IMR-90 (cell line): ENCODE measurements at regions not wholly inside any gene's neighbourhood (a gene's known extent, or its start where the extent isn't known, plus 50 kb on each side); places are given as distances from the start of the nearest gene placed in this dataset.

Experiments used
- ATAC-seq: fragments of 200-7000 bp; cut with Tn5 transposase; 2 replicates; pipeline ENCODE4 v1.9.1; 2020; ENCODE audit warnings: low read depth, mild to moderate bottlenecking, moderate library complexity
- BruUV-seq: library from RNA; stranded (reverse); fragments of 400-500 nt; replicated peaks from 2 replicates; lab custom pipeline; 2021; lab: Mats Ljungman, UMichigan
- CTCF ChIA-PET: fragments of 300-600 bp; formaldehyde crosslinking; extraction: SDS; loops from one replicate; lab custom pipeline; 2021; ENCODE audit warnings: antibody characterized with exemption; lab: Yijun Ruan, JAX
- POLR2A ChIA-PET: fragments of 300-600 bp; sonication (Branson Sonifier 250); formaldehyde crosslinking; loops from one replicate; lab custom pipeline; 2022; ENCODE audit warnings: antibody characterized with exemption; ENCODE audit not compliant: unreplicated experiment; lab: Charles Lee
- DNase-seq: peaks from one replicate; pipeline ENCODE4 v3.0.0; 2013
- H2AFZ ChIP-seq: replicated peaks from 2 replicates; pipeline ENCODE3; 2013; ENCODE audit warnings: low read length, mild to moderate bottlenecking; ENCODE audit not compliant: poor library complexity
- H2AK5ac ChIP-seq: 2 replicates; pipeline ENCODE4 v1.6.1; 2013; ENCODE audit warnings: low read depth, low read length, inconsistent platforms
- H2AK9ac ChIP-seq: replicated peaks from 2 replicates; pipeline ENCODE3; 2013; ENCODE audit warnings: mild to moderate bottlenecking, low read depth, low read length, moderate library complexity; ENCODE audit not compliant: poor library complexity
- H2BK120ac ChIP-seq: 2 replicates; pipeline ENCODE4 v1.6.1; 2013; ENCODE audit warnings: low read depth, low read length, inconsistent platforms
- H2BK15ac ChIP-seq: 3 replicates; pipeline ENCODE4 v1.6.1; 2013; ENCODE audit warnings: low read depth, low read length, inconsistent platforms
- H2BK20ac ChIP-seq: 2 replicates; pipeline ENCODE4 v1.6.1; 2013; ENCODE audit warnings: low read depth, mild to moderate bottlenecking, inconsistent platforms, low read length, moderate library complexity
- H2BK5ac ChIP-seq: 2 replicates; pipeline ENCODE4 v1.6.1; 2013; ENCODE audit warnings: mild to moderate bottlenecking, low read depth, low read length, inconsistent platforms; ENCODE audit not compliant: poor library complexity, severe bottlenecking
- H3K14ac ChIP-seq: replicated peaks from 2 replicates; pipeline ENCODE4 v1.6.1; 2013; ENCODE audit warnings: low read depth, low read length, inconsistent platforms
- H3K18ac ChIP-seq: 2 replicates; pipeline ENCODE4 v1.6.1; 2013; ENCODE audit warnings: low read depth, low read length, control low read depth
- H3K23ac ChIP-seq: 2 replicates; pipeline ENCODE4 v1.6.1; 2013; ENCODE audit warnings: low read depth, low read length, inconsistent platforms
- H3K27ac ChIP-seq: 2 replicates; pipeline ENCODE4 v1.5.1; 2013; ENCODE audit warnings: mild to moderate bottlenecking, control low read depth, low read length; ENCODE audit not compliant: insufficient read depth
- H3K27me3 ChIP-seq: 2 replicates; pipeline ENCODE4 v1.6.1; 2013; ENCODE audit warnings: low read length; ENCODE audit not compliant: control insufficient read depth, insufficient read depth
- H3K36me3 ChIP-seq: 2 replicates; pipeline ENCODE4 v1.6.1; 2013; ENCODE audit warnings: low read length, mixed read lengths; ENCODE audit not compliant: control insufficient read depth, insufficient read depth
- H3K4ac ChIP-seq: 2 replicates; pipeline ENCODE4 v1.6.1; 2013; ENCODE audit warnings: low read depth, low read length, inconsistent platforms
- H3K4me1 ChIP-seq: 2 replicates; pipeline ENCODE4 v1.6.1; 2013; ENCODE audit warnings: low read length, mixed read lengths; ENCODE audit not compliant: control insufficient read depth, insufficient read depth
- H3K4me2 ChIP-seq: 2 replicates; pipeline ENCODE4 v1.6.1; 2013; ENCODE audit warnings: low read depth, mild to moderate bottlenecking, control low read depth, low read length, moderate library complexity
- H3K4me3 ChIP-seq: 2 replicates; pipeline ENCODE4 v1.5.1; 2013; ENCODE audit warnings: low read depth, mild to moderate bottlenecking, control low read depth, low read length, moderate library complexity; ENCODE audit not compliant: insufficient read depth
- H3K56ac ChIP-seq: 2 replicates; pipeline ENCODE4 v1.6.1; 2013; ENCODE audit warnings: low read length, inconsistent platforms; ENCODE audit not compliant: insufficient read depth; ENCODE audit errors: extremely low read depth
- H3K79me1 ChIP-seq, 2 experiments: 2 replicates each; pipeline ENCODE4 v1.6.1; 2013; ENCODE audit warnings: low read length in 2 of 2, inconsistent platforms in 1 of 2, low read depth in 1 of 2
- H3K9ac ChIP-seq: 2 replicates; pipeline ENCODE4 v1.6.1; 2013; ENCODE audit warnings: low read depth, low read length, control low read depth
- H3K9me1 ChIP-seq: 2 replicates; pipeline ENCODE4 v1.6.1; 2013; ENCODE audit warnings: low read length, inconsistent platforms; ENCODE audit not compliant: insufficient read depth
- H3K9me3 ChIP-seq: 2 replicates; pipeline ENCODE4 v1.6.1; 2013; ENCODE audit warnings: low read length; ENCODE audit not compliant: control insufficient read depth, insufficient read depth
- H4K20me1 ChIP-seq: 2 replicates; pipeline ENCODE4 v1.6.1; 2013; ENCODE audit warnings: low read length, inconsistent platforms; ENCODE audit not compliant: insufficient read depth
- H4K5ac ChIP-seq: 2 replicates; pipeline ENCODE4 v1.6.1; 2013; ENCODE audit warnings: mild to moderate bottlenecking, low read depth, low read length, control low read depth
- H4K8ac ChIP-seq, 2 experiments: 2 replicates each; pipeline ENCODE4 v1.6.1; 2013; ENCODE audit warnings: low read depth in 2 of 2, low read length in 2 of 2, control low read depth in 1 of 2, inconsistent platforms in 1 of 2
- H4K91ac ChIP-seq: 2 replicates; pipeline ENCODE4 v1.6.1; 2013; ENCODE audit warnings: low read depth, low read length, inconsistent platforms; ENCODE audit not compliant: insufficient read depth
- POLR2A ChIP-seq: IDR thresholded peaks from 2 replicates; pipeline ENCODE4 v1.6.1; 2012; ENCODE audit warnings: mild to moderate bottlenecking, low read depth, low read length
- WGBS, 2 experiments: methylation state at CpG; one replicate each; pipeline versions ENCODE4 v1.1.5 to v1.1.7; 2013; ENCODE audit warnings: missing lambda C conversion rate in 2 of 2; ENCODE audit not compliant: insufficient read length in 1 of 2; ENCODE audit errors: extremely low coverage in 2 of 2; 5-methylcytosine and 5-hydroxymethylcytosine counted together
- dilution Hi-C: fragments of 300-500 bp; cut with HindIII; formaldehyde crosslinking; loops from one replicate; pipeline ENCODE4 v1.14.3; 2018; ENCODE audit warnings: low sequenced_read_pairs; ENCODE audit not compliant: unreplicated experiment
- in situ Hi-C: fragments of 300-500 bp; cut with MboI; formaldehyde crosslinking; loops from 3 replicates; pipeline ENCODE4 v1.14.3; 2019; ENCODE audit warnings: low sequenced_read_pairs, inconsistent platforms, mixed read lengths
- intact Hi-C: fragments of 100-400 bp; cut with micrococcal nuclease; formaldehyde crosslinking; loops from 2 replicates; pipeline ENCODE4 v1.10.0; 2022
- TF ChIP-seq, protein P1 (sequence below): fragments of 150-350 bp; IDR thresholded peaks from 2 replicates; pipeline ENCODE4 v1.6.1; 2017; ENCODE audit warnings: mild to moderate bottlenecking, antibody characterized with exemption, low read length, low read depth

DNA sequence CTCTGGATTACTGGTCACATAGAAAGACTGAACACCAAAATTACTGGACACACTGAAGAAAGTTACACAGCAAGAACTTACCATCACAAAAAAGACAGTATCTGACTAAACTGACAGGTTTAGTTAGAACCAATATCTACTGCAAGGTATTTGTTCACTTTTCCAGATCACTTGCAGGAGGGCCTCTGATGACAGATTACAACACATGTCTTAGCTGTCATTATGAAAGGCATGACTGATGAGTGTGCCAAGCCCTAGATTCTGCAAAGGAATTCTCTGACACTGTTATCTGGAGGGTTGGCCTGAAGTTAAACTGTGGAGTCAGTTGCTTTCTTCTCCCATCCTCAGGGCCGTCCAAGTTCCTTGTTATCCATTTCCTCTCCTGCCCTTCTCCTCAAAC lies 242.7 kb downstream of the KIF20B start:
- intact Hi-C loops = no loop called here
- Histone ChIP-seq H3K9me1 (no peaks in the 10 kb centered on the region), H3K23ac (no peak overlapping the region)

More for the DNA sequence above, 242.7 kb downstream of the KIF20B start:
- H3K9ac ChIP-seq = no peak overlapping the region
- no peak overlapping the region for H3K14ac ChIP-seq
- no peak overlapping the region for H3K27ac ChIP-seq
- no peak for TF ChIP-seq POLR2A
- TF ChIP-seq, protein P1, sequence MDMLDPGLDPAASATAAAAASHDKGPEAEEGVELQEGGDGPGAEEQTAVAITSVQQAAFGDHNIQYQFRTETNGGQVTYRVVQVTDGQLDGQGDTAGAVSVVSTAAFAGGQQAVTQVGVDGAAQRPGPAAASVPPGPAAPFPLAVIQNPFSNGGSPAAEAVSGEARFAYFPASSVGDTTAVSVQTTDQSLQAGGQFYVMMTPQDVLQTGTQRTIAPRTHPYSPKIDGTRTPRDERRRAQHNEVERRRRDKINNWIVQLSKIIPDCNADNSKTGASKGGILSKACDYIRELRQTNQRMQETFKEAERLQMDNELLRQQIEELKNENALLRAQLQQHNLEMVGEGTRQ = no peak
- no TSS peak for BruUV-seq
- no peak overlapping the region for H2BK15ac ChIP-seq
- no peaks in the 10 kb centered on the region for H3K4me1 ChIP-seq
- no peak overlapping the region for H4K5ac ChIP-seq
- H3K27me3 ChIP-seq = no peaks in the 10 kb centered on the region
- no peaks in the 10 kb centered on the region for H3K79me1 ChIP-seq
- H2BK5ac ChIP-seq = no peak overlapping the region
- H4K20me1 ChIP-seq = no peaks in the 10 kb centered on the region
- H2BK120ac ChIP-seq = no peak overlapping the region
- dilution Hi-C loops = no loop called here
- no peak overlapping the region for H3K4me3 ChIP-seq
- no peak overlapping the region for H2AFZ ChIP-seq
- in situ Hi-C loops = no loop called here
- no peaks in the 10 kb centered on the region for H3K9me3 ChIP-seq
- no peak overlapping the region for H4K8ac ChIP-seq
- no CpG with 5 or more reads among the region's 1 CpG for WGBS, 2 experiments
- ATAC-seq = no peak
- no peak overlapping the region for H3K4ac ChIP-seq
- ChIA-PET POLR2A (no interaction called here), CTCF (no interaction called here)
- no peak for DNase-seq
- H3K56ac ChIP-seq = no peak overlapping the region
- H3K18ac ChIP-seq = no peak overlapping the region
- no peak overlapping the region for H2BK20ac ChIP-seq
- H3K36me3 ChIP-seq = no peaks in the 10 kb centered on the region
- no peak overlapping the region for H4K91ac ChIP-seq
- H2AK5ac ChIP-seq = no peak overlapping the region
- no peak overlapping the region for H2AK9ac ChIP-seq
- no peak overlapping the region for H3K4me2 ChIP-seq
